Thyroid gland (tissue), 4 donors: ENCODE measurements at regions not wholly inside any gene's neighbourhood (a gene's known extent, or its start where the extent isn't known, plus 50 kb on each side); places are given as distances from the start of the nearest gene placed in this dataset.

Source experiments
- DNase-seq, 2 donors: peaks; one replicate each; pipeline ENCODE4 v3.0.0-alpha.2; 2019
- H3K27ac ChIP-seq, 3 donors: fragments of 200-600 bp; sonication (generic); 1 replicate in 2 of 3; 2 replicates in 1 of 3; pipeline ENCODE4 v1.5.1; 2016 to 2019; ENCODE audit warnings: mild to moderate bottlenecking in 1 of 3, moderate library complexity in 1 of 3
- H3K27me3 ChIP-seq: fragments of 200-600 bp; sonication (generic); one replicate; pipeline ENCODE4 v1.5.1; 2019
- H3K36me3 ChIP-seq, 2 donors: fragments of 200-600 bp; sonication (generic); one replicate each; pipeline ENCODE4 v1.5.1; 2016 to 2019
- H3K4me1 ChIP-seq, 2 donors: fragments of 200-600 bp; sonication (generic); one replicate each; pipeline ENCODE4 v1.5.1; 2017 to 2019
- H3K4me3 ChIP-seq, 3 donors: fragments of 200-600 bp; sonication (generic); replicated peaks in 1 of 3; 1 replicate in 2 of 3; 2 replicates in 1 of 3; pipeline ENCODE4 v1.5.1; 2016; ENCODE audit warnings: mild to moderate bottlenecking in 1 of 3
- H3K9me3 ChIP-seq: fragments of 200-600 bp; sonication (generic); one replicate; pipeline ENCODE4 v1.5.1; 2017
- POLR2A ChIP-seq, 2 donors: fragments of 450-650 bp; IDR thresholded peaks; one replicate each; pipeline ENCODE4 v1.6.1; 2017; ENCODE audit warnings: antibody characterized with exemption in 2 of 2, mild to moderate bottlenecking in 2 of 2, moderate library complexity in 1 of 2
- whole genome bisulfite sequencing, 2 donors: methylation state at CpG; one replicate each; pipeline ENCODE4 v1.1.5; 2017; 5-methylcytosine and 5-hydroxymethylcytosine counted together
- intact Hi-C: fragments of 100-400 bp; cut with DNase I; formaldehyde crosslinking; loops from one replicate; pipeline ENCODE4 v1.15.1; 2023
- TF ChIP-seq, protein P1 (sequence below), 6 experiments: fragments of 200-600 bp in 3 of 6; fragments of 450-650 bp in 3 of 6; sonication (generic) in 3 of 6; IDR thresholded peaks; one replicate each; pipeline ENCODE4 v1.5.1; 2016 to 2019; ENCODE audit warnings: antibody characterized with exemption in 6 of 6, mild to moderate bottlenecking in 2 of 6, inconsistent platforms in 1 of 6, moderate library complexity in 1 of 6

DNA sequence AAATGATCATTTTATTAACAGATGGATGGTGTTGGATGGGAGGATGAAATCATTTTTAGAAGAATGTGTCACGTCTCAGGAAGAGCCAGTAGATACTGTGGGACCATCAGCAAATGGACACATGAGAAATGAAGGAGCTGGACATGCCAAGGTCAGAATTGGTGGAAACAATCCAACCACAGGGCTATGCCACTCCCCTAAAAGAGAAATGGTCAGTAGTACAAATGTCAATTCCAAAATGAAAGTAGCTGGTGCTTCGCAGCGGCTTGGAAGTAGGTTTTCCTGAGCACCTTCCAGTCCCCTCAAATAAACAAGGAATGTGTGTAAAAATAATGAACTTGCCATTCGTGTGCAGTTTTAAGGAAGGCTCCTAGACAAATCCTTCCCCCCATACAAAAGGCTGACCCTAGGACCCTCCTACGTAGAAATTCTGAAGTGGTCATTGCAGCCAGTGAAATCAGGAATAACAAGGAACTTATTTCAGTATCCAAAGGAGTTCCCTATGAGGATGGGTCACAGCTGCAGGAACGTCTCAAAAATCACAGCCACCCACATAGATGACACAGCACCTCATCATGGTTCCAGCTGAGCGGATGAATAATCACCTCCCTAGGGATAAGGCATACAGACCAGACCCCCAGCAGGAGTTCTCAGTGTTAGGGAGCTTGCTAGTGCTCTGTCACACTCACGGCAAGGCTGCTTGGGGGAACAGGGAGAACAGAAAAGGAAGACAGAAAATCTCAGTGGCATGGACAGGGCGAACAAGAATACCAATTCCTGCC is 239.2 kb downstream of the HS3ST3A1 start:
- no peak for TF ChIP-seq POLR2A (IDR thresholded peaks at IDR 0.05)
- TF ChIP-seq, protein P1, sequence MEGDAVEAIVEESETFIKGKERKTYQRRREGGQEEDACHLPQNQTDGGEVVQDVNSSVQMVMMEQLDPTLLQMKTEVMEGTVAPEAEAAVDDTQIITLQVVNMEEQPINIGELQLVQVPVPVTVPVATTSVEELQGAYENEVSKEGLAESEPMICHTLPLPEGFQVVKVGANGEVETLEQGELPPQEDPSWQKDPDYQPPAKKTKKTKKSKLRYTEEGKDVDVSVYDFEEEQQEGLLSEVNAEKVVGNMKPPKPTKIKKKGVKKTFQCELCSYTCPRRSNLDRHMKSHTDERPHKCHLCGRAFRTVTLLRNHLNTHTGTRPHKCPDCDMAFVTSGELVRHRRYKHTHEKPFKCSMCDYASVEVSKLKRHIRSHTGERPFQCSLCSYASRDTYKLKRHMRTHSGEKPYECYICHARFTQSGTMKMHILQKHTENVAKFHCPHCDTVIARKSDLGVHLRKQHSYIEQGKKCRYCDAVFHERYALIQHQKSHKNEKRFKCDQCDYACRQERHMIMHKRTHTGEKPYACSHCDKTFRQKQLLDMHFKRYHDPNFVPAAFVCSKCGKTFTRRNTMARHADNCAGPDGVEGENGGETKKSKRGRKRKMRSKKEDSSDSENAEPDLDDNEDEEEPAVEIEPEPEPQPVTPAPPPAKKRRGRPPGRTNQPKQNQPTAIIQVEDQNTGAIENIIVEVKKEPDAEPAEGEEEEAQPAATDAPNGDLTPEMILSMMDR (IDR thresholded peaks at IDR 0.05) = no peak
- H3K4me1 ChIP-seq = no peaks in the 10 kb centered on the region
- no peaks in the 10 kb centered on the region for H3K27me3 ChIP-seq
- no peak for DNase-seq
- no peak overlapping the region for H3K4me3 ChIP-seq
- no peaks in the 10 kb centered on the region for H3K36me3 ChIP-seq
- intact Hi-C loops = no loop called here
- no peaks in the 10 kb centered on the region for H3K9me3 ChIP-seq
- no peak overlapping the region for H3K27ac ChIP-seq
- WGBS, 2 donors = 61 to 71% methylated on average over 9 of the region's 9 CpGs

GRCh38 chr17:13359774-13360173 is 242.0 kb downstream of the HS3ST3A1 start:
- TF ChIP-seq POLR2A (IDR thresholded peaks at IDR 0.05) = no peak
- TF ChIP-seq, protein P1 (IDR thresholded peaks at IDR 0.05) = no peak
- no peak for DNase-seq
- Histone ChIP-seq H3K36me3 (no peaks in the 10 kb centered on the region), H3K4me1 (no peaks in the 10 kb centered on the region), H3K27me3 (no peaks in the 10 kb centered on the region), H3K4me3 (no peak overlapping the region), H3K27ac (no peak overlapping the region), H3K9me3 (no peaks in the 10 kb centered on the region)
- WGBS, 2 donors = 79 to 92% methylated on average over 5 of the region's 5 CpGs
- intact Hi-C loops = no loop called here

DNA sequence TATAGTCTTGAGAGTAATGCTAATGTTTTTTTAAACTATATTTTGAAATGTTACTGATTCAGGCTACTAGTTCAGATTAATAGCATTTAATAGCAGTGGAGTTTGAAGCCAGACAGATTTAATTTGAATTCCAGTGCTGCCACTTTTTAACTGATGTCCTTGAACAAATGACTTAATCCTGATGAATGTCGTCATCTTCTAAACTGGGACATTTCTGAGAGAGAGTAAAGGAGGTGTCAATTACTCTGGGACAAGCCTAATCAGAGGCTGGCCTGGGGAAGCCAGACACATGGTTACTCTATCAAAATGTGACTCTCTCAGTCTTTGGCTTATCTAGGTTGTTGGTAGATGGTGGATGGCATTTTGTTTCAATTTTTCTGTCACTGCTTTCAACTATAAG is 246.7 kb downstream of the HS3ST3A1 start:
- Histone ChIP-seq H3K9me3 (no peaks in the 10 kb centered on the region), H3K27ac (no peak overlapping the region), H3K27me3 (no peaks in the 10 kb centered on the region), H3K4me1 (no peaks in the 10 kb centered on the region), H3K36me3 (no peaks in the 10 kb centered on the region), H3K4me3 (no peak overlapping the region)
- 83 to 85% methylated on average over 1 of the region's 1 CpG for WGBS, 2 donors
- intact Hi-C loops = no loop called here
- DNase-seq = no peak
- no peak for TF ChIP-seq POLR2A (IDR thresholded peaks at IDR 0.05)
- TF ChIP-seq, protein P1 (IDR thresholded peaks at IDR 0.05) = no peak

- 36 to 38% methylated on average over 5 of the region's 5 CpGs for WGBS, 2 donors
Observed at GRCh38 chr17:13353590-13353989, 248.1 kb downstream of the HS3ST3A1 start.

More at GRCh38 chr17:13353590-13353989, 248.1 kb downstream of the HS3ST3A1 start:
- no peak overlapping the region for H3K4me3 ChIP-seq
- H3K9me3 ChIP-seq = no peaks in the 10 kb centered on the region
- intact Hi-C loops = no loop called here
- no peak for TF ChIP-seq POLR2A (IDR thresholded peaks at IDR 0.05)
- TF ChIP-seq, protein P1 (IDR thresholded peaks at IDR 0.05) = no peak
- no peaks in the 10 kb centered on the region for H3K36me3 ChIP-seq
- DNase-seq = no peak
- no peaks in the 10 kb centered on the region for H3K27me3 ChIP-seq
- H3K27ac ChIP-seq = no peak overlapping the region
- H3K4me1 ChIP-seq = no peaks in the 10 kb centered on the region
